A172 (cell line): ENCODE measurements at regions not wholly inside any gene's neighbourhood (a gene's known extent, or its start where the extent isn't known, plus 50 kb on each side); places are given as distances from the start of the nearest gene placed in this dataset.
"Not testable (repeated sequence)": the region's sequence is repeated elsewhere in the genome, so short reads cannot be mapped to it uniquely, and the experiment has no call there.

Experiments
- DNase-seq: peaks from one replicate; pipeline ENCODE4 v3.0.0-alpha.2; 2015; ENCODE audit warnings: low spot score

DNA sequence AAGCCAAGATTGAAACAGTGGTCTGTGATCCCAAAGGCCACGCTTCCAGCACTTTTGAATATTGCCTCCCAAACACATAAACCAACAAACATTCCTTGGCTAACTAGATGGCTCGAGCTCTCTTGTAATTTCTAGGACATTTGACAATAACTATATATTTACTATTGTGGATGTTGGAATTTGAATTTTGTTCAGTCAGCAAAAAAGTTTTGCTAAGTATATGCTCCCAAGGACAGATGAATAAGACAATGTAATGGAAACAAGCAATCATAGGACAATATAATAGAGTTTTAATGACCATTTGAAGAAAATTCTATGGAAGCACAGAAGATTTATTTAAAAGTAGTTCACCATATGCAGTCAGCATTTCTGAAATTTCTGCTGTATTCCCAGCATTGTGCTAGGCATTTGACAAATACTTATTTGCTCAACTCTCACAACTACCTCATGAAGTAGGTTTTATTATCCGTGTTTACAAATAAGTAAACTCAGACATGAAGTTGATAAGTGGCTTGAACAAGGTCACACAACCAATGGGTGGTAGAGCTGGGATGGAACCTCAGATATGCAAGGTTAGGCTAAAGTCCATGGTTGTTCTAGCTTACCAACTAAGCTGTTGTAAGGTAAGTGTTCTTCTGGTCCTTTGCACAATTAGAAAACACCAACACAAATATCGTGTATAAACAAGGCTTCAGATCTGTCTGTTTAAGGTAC is 205.1 kb downstream of the NUFIP1 start:
- DNase-seq, result no peak

DNA sequence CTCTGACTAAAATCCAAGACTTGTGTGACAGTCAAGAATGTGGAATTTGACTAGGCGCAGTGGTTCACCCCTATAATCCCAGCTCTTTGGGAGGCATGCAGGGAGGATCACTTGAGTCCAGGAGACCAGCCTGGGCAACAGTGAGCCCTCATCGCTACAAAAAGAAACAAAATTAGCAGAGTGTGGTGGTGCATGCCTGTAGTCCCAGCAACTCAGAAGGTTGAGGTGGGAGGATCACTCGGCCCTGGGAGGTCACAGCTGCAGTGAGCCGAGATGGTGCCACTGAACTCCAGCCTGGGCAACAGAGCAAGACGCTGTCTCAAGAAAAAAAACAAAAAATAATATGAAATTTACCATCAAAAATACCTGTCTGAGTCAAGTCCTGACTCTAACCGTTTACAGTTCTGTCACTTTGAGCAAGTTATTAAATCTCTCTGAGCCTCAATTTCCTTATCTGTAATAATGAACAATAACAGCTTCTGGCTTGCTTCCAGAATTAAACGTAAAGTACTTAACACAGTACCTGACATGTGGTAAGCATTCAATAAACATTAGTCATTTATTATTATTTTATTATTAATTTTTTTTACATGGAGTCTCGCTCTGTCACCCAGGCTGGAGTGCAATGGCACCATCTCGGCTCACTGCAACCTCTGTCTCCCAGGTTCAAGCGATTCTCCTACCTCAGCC is 204.6 kb upstream of the TSC22D1 start:
- DNase-seq, result no peak

DNA sequence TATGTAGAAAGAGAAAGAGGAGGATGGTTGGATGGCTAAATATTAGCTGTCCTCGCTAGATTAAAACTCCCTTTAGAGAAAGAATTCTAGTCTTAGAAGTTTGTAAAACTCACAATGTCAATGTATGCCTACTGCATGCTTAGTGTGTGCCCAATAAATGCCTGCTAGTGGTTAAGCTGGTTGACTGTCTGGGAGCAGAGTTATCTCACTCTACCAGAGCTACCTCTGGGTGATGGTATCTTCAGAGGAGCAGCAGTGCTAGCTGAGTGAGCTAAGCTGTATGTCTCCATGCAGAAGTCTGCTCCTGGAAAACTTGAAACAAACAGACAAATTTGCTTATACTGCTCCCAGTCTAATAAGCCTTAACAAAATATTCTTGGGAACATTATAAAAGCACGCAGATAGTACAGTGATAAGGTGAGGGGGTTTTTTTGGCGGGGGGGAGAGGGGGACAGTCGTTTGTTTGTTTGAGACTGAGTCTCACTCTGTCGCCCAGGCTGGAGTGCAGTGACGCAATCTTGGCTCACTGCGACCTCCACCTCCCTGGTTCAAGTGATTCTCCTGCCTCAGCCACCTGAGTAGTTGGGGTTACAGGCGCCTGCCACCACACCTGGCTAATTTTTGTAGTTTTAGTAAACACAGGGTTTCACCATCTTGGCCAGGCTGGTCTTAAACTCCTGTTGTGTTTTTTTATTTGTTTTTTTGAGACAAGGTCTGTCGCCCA is 202.8 kb upstream of the TSC22D1 start:
- DNase-seq, result no peak

DNA sequence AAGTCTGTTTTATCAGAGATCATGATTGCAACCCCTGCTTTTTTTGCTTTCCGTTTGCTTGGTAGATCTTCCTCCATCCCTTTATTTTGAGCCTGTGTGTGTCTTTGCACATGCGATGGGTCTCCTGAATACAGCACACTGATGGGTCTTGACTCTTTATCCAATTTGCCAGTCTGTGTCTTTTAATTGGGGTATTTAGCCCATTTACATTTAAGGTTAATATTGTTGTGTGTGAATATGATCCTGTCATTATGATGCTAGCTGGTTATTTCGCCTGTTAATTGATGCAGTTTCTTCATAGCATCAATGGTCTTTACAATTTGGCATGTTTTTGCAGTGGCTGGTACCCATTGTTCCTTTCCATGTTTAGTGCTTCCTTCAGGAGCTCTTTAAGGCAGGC is 199.2 kb upstream of the TSC22D1 start:
- not testable (repeated sequence) for DNase-seq

DNA sequence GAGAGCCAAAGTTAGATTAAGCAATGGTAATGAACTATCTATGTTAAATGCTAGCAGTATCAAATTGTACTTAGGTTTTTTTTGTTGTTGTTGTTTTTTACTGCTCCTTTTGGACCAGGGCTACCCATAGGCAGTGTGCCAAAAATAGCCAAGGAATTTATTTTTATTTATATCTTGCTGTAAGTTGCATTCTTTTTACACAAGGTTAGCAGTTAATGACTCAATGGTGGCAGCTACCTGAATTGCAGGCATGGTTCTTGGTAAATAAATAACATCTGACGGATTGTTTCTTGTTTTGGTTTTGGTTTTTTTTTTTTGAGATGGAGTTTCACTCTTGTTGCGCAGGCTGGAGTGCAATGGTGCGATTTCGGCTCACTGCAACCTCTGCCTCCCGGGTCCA is 194.8 kb upstream of the TSC22D1 start:
- DNase-seq, result no peak

- no peak for DNase-seq
These were observed 193.6 kb upstream of the TSC22D1 start for GRCh38 chr13:44769686-44770085.

GRCh38 chr13:44768775-44769581 is 192.8 kb upstream of the TSC22D1 start:
- no peak for DNase-seq

DNA sequence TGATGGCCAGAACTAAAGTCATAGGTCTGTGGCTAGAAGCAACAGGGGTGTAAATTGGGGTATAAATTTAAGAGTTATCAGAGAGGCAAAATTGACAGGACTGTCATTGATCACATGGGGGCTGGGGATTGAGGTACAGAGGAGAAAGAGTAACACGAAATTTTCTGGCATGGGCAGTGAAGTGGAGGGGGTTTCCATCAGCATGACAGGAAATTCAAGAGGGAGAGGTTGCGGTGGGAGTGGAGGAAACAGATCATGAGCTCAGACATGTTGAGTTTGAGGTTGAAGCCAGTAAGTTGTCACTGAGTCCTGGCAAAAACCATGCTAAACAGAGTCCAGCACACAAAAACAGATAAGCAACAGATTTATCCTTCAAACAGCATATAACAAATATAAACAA is 192.1 kb upstream of the TSC22D1 start:
- no peak for DNase-seq

DNA sequence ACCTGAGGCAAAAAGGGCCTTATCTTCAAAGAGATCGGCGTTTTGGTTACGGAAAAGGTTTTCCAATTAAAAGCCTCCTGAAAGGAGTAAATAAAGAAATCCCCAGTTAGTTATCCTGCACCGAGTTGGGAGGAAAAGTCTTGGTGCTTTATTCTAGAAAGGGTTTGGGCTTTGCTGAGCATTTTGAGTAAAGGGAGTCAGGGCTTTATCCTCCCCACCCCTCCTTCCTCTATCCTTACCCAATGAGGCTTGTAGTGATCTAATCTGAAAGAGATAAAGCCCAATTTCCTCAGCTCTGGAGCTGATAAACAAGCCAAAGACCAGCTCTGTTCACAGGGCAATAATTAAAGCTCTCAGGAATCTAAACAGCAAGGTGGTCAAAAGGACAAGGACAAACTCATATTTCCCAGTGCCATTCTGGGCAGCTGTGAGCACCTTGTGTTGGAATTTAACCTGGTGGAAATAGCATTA is 188.9 kb upstream of the TSC22D1 start:
- no peak for DNase-seq

DNA sequence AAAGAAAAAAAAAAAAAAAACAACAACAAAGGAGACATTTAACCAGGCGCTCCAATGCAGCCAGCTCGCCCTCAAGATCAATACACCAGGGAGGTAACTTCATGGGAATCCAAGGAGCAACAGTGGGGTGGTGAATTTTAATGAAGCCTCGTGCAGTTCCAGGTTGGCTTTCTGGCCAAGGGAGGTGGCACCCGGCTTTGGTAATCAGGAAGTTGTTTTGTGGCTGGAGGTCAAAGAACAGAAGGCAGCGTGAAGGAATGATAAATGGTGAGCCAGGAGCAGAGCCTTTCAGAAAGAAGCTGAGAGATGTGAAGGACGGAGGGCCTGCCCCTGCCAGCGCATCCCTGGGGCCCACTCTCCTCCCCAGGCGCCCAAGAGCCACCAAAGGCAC is 188.2 kb upstream of the TSC22D1 start:
- no peak for DNase-seq

DNA sequence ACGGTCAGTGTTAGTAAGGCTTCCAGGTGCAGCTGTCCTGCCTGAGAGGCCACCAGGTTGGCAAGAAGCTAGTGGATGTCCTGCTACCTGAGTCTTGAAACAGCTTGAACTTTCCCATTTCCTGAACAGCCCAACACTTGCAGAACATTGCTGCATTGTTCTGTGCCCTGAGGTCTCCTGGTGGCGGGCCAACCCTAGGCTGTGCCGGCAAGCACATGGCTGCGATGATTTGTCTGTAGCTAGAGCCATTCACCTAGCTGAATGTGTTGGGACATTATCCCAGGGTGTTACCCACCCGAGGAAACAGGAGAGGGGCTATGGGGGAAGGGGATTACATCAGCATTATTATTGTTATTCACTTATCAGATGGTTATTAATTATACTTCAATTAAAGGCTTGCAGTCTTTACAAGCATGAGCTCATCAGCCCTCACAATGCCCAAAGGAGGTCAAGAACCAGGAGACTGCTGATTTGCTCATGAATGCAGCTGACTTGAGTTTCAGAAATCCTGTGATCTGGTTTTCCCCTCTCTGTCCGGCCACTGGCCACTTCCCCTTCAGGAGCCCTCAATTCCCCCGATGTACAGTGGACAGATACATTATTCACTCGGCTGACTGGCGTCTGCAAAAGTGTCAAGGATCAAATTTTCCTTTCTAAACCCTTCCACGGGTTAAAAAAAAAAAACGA is 187.6 kb upstream of the TSC22D1 start:
- no peak for DNase-seq

GRCh38 chr13:44762911-44763310 is 186.8 kb upstream of the TSC22D1 start:
- no peak for DNase-seq

DNA sequence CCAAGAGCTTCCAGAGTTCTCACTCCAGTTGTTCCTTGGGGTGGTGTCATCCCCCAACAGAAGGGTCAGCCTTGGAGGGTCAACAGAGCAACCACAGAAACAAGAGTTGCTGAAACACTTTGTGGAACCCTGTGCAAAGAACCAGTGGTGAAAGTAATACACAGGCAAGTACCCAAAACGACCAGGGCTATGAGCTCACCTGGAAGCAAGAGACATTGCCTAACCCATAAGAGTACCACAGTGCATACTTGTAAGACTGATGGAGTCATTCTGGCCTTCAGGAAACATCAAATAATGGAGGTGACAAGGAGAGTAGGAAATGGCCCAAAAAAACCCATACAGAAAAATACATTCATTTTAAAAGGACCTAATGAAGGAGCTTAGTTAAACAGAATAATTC is 184.3 kb upstream of the TSC22D1 start:
- no peak for DNase-seq

DNA sequence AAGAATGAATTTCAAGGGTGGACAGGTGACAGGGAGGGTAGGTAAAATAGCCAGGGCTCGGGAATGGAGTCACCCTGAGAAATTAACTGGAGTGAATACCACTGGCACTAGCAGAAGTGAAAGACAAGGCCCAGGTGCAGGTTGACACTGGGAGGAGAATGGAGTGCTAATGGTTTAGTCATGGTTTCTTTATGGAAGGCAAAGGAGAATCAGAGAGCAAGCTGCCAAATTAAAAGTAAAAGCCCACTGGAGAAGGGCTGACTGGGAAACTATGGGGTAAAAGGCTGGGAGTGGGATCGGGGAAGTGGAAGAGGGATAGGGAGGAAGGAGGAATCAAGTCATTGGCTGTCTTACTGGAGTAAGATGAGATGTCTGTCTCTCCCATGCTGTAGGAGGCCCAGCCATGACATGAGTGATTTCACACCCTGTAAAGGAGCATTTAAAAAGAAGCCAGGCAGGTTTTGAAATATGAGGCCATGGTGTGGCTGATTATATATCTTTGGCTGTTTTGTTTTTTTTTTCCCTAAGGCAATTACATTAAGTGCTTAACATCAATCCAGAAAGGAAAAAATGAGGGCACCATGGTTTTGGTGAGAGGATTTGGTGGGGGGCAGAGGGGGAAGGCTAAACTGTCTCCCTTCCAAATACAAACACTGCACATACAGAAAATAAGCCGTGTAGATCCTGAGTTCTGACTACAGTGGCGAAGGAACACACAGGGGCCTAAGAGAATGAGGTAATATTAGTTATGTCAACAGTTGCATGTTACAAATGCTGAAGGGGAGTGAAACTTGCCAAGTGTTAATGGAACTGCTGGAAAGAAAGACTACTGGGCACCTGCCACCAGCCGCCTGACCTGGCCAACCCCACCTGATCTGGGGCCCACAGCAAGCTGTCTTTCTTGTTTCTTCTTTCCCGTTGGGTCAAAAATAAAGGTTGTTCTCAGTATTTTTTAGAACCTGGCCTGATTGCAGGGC is 183.5 kb upstream of the TSC22D1 start:
- no peak for DNase-seq

- peak; percentile 71 for DNase-seq
These were observed 182.7 kb upstream of the TSC22D1 start for GRCh38 chr13:44758630-44759383.

GRCh38 chr13:44757671-44758070 is 181.5 kb upstream of the TSC22D1 start:
- no peak for DNase-seq

DNA sequence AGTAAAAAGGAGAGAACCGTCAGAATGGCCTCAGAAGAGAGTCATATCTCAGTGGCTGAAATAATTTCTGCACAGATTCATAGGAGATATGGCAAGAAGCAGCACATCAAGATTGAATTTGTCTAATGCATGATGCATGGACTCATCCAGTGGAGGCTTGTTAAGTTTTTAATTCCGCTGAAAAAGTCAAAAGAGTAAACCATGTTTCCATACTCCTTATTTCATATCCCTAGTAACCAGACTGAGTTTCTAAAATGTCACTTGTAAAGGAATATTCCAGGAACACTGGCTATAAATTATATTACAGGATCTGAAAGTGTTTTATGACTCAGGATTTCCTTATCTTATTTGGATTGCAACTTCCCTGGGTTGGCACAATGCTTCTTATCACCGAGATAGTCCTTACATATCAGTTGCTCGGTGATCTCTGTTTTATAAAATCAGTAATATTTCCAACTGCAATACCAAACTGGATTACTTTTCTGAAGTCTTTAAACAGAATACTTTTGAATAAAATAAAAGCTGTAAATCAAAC is 180.2 kb upstream of the TSC22D1 start:
- peak; percentile 77 for DNase-seq

DNA sequence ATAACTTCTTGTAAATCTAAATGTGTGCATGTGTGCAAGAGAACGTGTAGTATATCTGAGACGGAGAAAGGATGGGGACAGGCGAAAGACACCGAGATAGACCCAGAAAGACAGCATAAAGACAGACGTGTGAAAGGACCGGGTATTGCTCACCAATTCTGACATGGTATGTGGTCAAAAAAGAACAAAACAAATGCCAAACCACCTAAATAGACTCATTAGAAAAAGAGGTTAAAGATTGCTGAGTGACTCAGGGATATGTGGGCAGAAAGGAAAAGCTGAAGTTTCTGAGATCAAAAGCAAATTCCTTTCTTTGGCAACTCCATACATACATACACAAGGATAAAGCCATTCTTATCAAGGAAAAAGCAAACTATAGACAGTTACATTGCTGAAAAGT is 179.7 kb upstream of the TSC22D1 start:
- DNase-seq, result peak; percentile 75

DNA sequence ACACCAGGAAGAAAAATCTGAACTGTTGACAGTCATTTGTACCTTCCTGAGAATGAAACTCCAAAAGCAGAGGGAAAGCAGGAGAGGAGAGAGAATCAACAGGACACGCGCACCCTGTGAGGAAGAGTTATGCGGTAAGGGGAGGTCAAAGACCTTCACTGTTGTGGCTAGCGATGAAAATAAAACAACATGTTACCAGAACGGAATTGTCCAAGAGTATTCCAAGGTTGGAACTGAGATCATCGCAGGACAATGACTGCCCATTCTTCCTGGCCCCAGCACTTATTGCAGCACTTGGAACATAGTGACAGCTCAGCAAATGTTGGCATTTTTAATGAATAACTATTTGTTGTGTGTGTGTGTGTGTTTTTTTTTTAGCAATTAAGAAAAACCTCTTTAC is 176.0 kb upstream of the TSC22D1 start:
- DNase-seq, result no peak
